HG03095 (cell line): ENCODE measurements at regions not wholly inside any gene's neighbourhood (a gene's known extent, or its start where the extent isn't known, plus 50 kb on each side); places are given as distances from the start of the nearest gene placed in this dataset.

Experiments
- ATAC-seq: cut with Tn5 transposase; IDR thresholded peaks from one replicate; pipeline ENCODE4 v1.9.1; 2021; ENCODE audit warnings: moderate library complexity; ENCODE audit not compliant: unreplicated experiment

- no peak for ATAC-seq
These were observed 369.0 kb upstream of the CCDC54 start for GRCh38 chr3:107008213-107008612.

DNA sequence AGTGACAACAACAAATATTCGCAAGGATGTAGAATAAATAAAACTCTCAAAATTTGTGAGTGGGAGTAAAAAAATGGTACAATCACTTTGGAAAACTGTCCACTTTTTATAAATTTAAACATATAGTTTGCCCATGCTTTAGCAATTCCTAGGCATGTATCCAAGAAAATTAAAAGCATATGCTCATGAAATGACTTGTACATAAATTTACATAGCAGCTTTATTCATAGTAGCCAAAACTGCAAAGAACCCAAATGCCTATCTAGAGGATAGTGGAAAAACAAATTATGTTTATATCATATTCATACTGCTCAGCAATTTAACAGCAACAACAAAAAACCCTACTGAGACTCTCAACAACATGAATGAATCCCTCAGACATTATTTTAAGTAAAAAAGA lies 363.6 kb upstream of the CCDC54 start:
- ATAC-seq: no peak

DNA sequence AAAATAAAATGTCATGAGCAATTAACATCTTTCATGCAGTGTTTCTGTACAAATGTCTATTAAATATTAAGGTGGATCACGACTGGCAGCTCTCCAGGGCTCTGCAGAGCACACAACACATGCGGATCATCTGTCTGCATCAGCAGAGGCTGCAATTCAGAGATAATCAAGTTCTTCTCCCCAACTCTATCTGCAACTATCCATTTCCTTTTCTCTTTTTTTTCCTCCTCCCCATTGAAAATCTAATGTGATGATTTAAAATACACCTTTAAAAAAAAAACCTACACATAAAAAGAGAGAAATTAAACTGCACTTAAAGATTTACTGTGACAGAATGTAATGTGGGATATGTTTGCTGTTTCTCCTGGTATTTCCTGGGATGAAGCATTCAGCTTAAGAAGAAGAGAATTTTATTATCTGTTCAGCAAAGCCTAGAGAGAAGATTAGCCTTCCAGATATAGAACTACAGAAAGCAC lies 352.6 kb upstream of the CCDC54 start:
- no peak for ATAC-seq

DNA sequence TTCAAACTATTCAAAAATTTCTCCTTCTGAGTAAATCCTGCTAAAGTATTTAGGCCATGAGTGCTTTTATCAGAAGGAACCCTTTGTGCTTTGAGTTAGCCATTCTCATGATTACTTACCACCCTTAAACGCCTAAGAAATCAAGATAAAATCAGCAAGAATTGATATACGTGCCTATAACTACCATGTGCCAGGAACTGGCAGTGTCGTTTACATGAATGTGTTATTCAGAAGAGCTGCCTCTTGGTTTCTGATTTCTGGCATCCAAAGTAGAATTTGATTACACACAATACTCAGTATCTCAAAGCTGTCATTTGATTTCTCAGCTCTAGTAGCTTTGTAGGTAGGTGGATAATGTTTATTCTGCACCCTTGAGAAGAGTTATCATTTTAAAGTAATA lies 351.3 kb upstream of the CCDC54 start:
- no peak for ATAC-seq

- no peak for ATAC-seq
These were observed 349.2 kb upstream of the CCDC54 start for GRCh38 chr3:107028086-107028485.

- ATAC-seq: no peak
These were observed 348.6 kb upstream of the CCDC54 start for GRCh38 chr3:107028626-107029025.

- no peak for ATAC-seq
These were observed 345.1 kb upstream of the CCDC54 start for GRCh38 chr3:107032111-107032510.

GRCh38 chr3:107034142-107034541 lies 343.1 kb upstream of the CCDC54 start:
- no peak for ATAC-seq

DNA sequence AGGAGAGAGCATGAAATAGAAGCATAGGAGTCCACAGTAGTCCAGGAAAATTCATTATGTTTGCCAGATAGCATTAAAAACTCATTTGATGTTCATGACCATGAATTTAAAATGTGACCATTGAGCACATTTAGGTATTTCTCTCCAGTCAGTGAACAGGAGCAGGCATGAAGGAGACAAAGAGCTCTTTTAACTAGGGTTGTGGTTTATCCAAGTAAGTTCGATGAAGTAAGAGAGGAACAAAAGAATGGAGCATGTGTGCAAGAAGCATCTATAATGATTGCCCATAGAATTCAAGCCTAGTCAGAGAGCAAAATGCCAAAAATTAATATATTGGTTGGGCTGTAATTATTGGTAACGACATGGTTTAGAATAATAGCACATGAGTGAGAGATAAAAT lies 342.1 kb upstream of the CCDC54 start:
- ATAC-seq: no peak

DNA sequence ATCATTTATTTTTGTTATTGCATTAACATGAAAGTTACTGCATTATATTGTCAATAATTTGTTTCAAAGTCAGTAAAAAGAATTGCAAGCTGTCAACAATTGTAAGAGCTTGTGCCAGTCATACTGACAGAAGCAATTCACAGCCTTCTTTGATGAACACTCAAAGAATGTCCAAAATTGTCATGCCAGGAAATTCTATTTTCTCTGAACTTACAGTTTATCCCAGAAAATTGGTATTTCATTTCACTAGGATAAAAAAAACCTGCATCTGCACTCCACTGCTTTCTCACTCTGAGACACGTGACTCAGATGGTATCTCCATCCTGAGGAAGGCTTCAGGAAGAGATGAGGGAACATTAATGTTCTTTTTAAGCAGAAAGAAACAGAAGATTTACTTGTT lies 332.6 kb upstream of the CCDC54 start:
- no peak for ATAC-seq

DNA sequence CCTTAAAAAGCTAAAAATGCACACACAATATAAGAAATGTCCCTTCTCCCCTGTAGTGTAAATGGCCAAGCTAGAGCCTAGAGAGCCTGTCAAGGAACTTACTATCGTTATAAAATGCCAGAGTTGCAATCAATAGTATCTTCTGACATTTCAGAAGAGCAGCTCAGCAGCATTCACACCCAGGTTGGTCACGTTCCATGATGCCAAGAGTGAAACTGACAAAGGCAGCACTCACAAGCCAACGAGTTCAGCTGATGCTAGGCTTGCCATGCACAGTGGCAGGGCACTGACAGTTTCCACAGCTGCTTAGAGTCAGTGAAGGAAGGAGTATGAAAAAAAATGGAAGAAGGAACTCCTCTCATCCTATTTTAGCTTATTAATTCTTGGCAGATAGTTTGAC lies 331.4 kb upstream of the CCDC54 start:
- ATAC-seq: no peak

DNA sequence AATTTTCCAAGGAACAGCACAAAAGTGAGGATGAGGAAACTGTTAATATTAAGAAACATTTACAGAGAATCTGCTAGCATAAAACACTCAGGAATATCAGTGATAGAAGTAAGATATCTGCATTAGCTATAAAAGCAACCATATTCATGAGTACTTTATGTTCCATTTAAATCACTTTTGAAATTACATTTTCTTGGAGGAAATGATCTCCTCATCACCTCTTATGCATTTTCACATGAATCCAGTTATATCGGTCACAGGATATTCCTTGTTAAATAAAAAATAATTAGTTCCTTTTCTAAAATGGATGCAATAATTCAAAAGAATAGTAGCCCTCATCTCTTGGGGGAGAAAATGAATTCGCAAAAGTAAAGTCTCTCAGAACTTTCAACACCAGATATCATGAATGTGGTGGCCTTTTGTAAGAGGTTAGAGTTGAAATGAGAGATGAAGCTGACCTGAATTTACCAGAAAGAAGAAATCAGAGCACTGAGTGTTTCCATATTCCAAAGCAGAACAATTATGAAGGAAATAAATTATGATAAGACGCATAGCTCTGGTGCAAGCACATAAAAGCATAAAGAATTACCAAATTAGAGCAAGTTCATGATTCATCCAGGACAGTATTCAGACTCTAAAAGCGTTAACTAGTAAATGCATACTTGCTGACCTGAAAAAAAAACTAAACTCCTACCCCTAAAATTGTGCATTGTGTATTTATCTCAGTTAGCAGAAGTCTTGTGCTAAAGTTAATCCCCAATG lies 321.9 kb upstream of the CCDC54 start:
- ATAC-seq: no peak

DNA sequence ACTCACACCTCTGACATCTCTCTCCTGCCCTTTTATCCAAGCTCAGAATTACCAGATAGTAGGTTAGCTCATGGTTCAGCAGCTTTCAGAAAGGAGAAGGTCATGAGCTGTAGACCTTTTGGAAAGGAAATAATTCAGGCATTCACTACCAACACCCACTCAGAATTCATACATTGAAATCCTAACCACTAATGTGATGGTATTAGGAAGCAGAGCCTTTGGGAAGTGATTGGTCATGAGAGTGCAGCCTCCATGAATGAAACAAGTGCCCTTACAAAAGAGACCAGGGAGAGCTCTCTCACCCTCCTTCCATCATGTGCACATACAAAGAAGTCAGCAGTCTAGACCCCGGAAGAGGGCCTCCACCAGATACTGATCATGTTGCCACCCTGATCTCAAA lies 315.8 kb upstream of the CCDC54 start:
- no peak for ATAC-seq

DNA sequence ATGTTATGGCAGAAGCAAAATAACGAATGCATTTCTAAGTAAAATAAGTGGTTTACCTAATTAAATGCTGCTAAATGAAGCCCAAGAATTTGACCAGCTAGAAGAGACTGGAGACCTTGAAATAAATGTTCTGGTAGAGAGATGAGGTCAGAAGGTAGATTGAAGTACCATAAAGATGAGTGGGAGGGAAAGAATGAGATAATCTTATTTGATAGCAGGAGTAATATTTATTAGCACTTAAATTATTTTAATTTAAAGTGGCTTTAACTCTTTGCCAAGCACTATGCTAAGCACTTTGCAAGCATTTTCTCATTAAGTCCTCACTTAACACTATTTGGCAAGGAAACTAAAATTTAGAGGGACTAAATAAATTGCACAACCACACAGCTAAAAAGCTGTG lies 314.9 kb upstream of the CCDC54 start:
- no peak for ATAC-seq

DNA sequence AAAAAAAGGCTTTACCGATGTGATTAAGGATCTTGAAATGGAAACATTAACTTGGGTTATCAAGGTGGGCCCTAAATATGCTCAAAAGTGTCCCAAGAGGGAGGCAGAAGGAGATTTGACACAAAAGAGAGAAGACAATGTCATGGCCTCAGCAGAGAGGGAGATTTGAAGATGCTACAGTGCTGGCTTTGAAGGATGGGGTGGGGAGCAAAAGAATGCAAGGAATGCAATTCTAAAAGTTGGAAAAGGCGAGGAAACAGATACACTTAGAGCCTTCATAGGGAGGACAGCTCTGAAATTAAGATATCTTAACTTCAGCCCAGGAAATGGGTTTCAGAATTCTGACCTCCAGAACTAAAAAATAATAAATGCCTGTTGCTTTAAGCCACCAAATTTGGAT lies 314.5 kb upstream of the CCDC54 start:
- ATAC-seq: no peak

GRCh38 chr3:107063351-107063750 lies 313.9 kb upstream of the CCDC54 start:
- ATAC-seq: no peak

- peak; percentile 93 for ATAC-seq
These were observed 312.7 kb upstream of the CCDC54 start for GRCh38 chr3:107064405-107065060.

GRCh38 chr3:107065094-107065861 lies 312.0 kb upstream of the CCDC54 start:
- no peak for ATAC-seq

GRCh38 chr3:107067421-107067820 lies 309.8 kb upstream of the CCDC54 start:
- no peak for ATAC-seq

GRCh38 chr3:107068980-107069379 lies 308.3 kb upstream of the CCDC54 start:
- ATAC-seq: no peak

DNA sequence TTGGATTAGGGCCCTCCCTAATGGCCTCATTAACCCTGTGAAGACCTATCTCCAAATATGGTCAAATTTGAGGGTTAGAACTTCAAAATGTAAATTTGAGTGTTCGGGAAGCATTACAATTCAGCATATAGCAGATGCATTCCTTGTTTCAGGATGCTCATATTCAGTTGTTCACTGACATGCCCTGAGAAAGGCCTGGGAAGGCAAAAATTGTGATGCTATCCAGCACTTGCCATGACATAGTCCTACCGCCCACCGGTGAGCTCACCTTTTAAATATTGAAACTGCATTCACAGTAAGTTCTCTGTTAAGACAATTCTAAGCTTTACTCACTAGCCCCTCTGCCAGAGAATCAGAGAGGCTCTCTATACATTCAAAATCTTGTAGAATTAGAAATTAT lies 300.3 kb upstream of the CCDC54 start:
- no peak for ATAC-seq

DNA sequence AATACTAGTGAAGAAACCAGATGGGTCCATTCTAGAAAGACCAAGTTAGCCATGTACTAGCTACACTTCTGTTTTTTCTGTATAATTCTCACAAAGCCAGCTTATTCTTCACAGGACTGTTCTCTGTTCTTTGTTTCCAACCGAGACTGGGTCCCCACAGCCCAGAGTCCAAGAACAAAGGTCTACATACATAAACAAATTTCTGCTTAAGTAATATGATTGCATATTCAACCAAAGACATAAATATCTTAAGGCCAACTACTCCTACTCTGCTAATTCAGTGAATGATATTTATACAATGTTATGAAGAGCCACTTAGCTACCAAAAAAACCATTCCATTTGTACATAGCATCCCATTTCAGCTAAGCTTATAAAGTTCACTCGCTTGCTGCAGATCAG lies 299.8 kb upstream of the CCDC54 start:
- no peak for ATAC-seq
